ENCODE measurements at regions not wholly inside any gene's neighbourhood (a gene's known extent, or its start where the extent isn't known, plus 50 kb on each side); places are given as distances from the start of the nearest gene placed in this dataset.

DNA sequence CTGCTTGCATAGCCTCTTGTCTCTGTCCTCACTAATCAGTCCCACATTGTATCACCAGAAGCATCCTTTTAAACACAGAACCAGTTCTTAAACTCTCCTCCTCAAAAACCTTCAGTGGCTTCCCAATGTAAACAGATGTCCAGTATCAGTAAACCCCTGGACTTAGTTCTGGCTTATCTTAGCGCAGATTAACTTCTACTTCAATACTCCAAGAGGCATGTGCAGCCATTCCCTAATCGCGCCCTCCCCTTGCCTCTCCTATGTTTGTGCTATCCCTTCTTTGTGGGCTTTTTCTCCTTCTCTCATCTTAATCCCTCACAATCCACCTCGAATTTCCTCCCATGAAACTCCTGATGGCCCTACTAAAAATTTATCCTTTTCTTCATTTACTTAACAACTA, 193.8 kb downstream of the FBXO8 start:
- Histone ChIP-seq H3K4me2 (ENCODE audit: insufficient read depth in 1 of 2, low read depth in 2 of 2, low read length in 2 of 2) (no peak overlapping the region), H3K4ac (replicated peaks; ENCODE audit: insufficient read length, low read depth, low read length) (no peak overlapping the region), H2BK20ac (ENCODE audit: low read length) (no peak overlapping the region), H3K9ac (replicated peaks in 1 of 4; ENCODE audit: extremely low read depth in 1 of 4, low read depth in 3 of 4, low read length in 3 of 4) (no peak overlapping the region), H2BK12ac (ENCODE audit: low read depth, low read length) (no peak overlapping the region), H4K20me1 (replicated peaks in 1 of 2; ENCODE audit: control insufficient read depth in 1 of 2, insufficient read depth in 2 of 2, low read length in 2 of 2) (no peaks in the 10 kb centered on the region), H3K56ac (replicated peaks; ENCODE audit: insufficient read length, low read depth, low read length) (no peak overlapping the region), H3K23me2 (ENCODE audit: low read depth, low read length) (no peaks in the 10 kb centered on the region), H3K18ac (ENCODE audit: extremely low read depth, low read length) (no peak overlapping the region), H2BK5ac (ENCODE audit: low read depth, low read length) (no peak overlapping the region), H3K79me2 (ENCODE audit: control insufficient read depth in 1 of 2, insufficient read depth in 2 of 2, low read length in 2 of 2) (no peaks in the 10 kb centered on the region), H2BK15ac (ENCODE audit: low read length) (no peak overlapping the region), H3K9me3 (ENCODE audit: insufficient read depth in 2 of 2, low read depth in 1 of 2, low read length in 1 of 2) (no peaks in the 10 kb centered on the region), H4K91ac (replicated peaks; ENCODE audit: insufficient read length, low read length) (no peak overlapping the region), H3K79me1 (ENCODE audit: low read depth, low read length) (no peaks in the 10 kb centered on the region), H4K8ac (ENCODE audit: extremely low read depth, insufficient read depth, low read length) (no peak overlapping the region), H3K27ac (ENCODE audit: low read depth, low read length) (no peak overlapping the region), H3K23ac (ENCODE audit: insufficient read length) (no peak overlapping the region), H3K36me3 (ENCODE audit: control insufficient read depth in 2 of 4, insufficient read depth in 4 of 4, low read length in 3 of 4) (no peaks in the 10 kb centered on the region), H2BK120ac (replicated peaks; ENCODE audit: low read depth, low read length) (no peak overlapping the region), H3K4me3 (ENCODE audit: extremely low read depth in 1 of 4, insufficient read depth in 2 of 4, low read depth in 3 of 4, low read length in 4 of 4) (no peak overlapping the region), H3K27me3 (replicated peaks in 1 of 4; ENCODE audit: control insufficient read depth in 3 of 4, extremely low read depth in 1 of 4, insufficient read depth in 3 of 4, low read length in 3 of 4) (no peaks in the 10 kb centered on the region), H3K14ac (ENCODE audit: insufficient read length) (no peak overlapping the region), H2AFZ (ENCODE audit: low read length) (no peak overlapping the region), H3K4me1 (replicated peaks in 1 of 4; ENCODE audit: control insufficient read depth in 3 of 4, insufficient read depth in 4 of 4, low read length in 3 of 4) (no peaks in the 10 kb centered on the region), H4K5ac (ENCODE audit: insufficient read length, low read depth, low read length) (no peak overlapping the region), H2AK5ac (ENCODE audit: low read depth, low read length) (no peak overlapping the region)
- FAIRE-seq, result no peak
- WGBS, 2 experiments (ENCODE audit: extremely low coverage in 1 of 2, insufficient coverage in 1 of 2, insufficient read length in 1 of 2, insufficient replicate concordance in 2 of 2, low coverage in 1 of 2, low lambda C conversion rate in 2 of 2, missing lambda C conversion rate in 1 of 2), result 91 to 100% methylated on average over 1 to 4 of the region's 4 CpGs
- no peak for DNase-seq (ENCODE audit: low read depth in 1 of 2, low spot score in 2 of 2)
- ChIA-PET POLR2A (ENCODE audit: partially characterized antibody) (no interaction called here), CTCF (ENCODE audit: partially characterized antibody) (interaction anchor here (1.0 kb wide), 1 partner anchor 20 kb away, joined by 4 read pairs; no protein-coding TSS in a partner anchor)
- no peak for TF ChIP-seq CBX8 (IDR thresholded peaks at IDR 0.05; ENCODE audit: borderline replicate concordance, low read depth, low read length)
- TF ChIP-seq POLR2AphosphoS5 (IDR thresholded peaks at IDR 0.05; ENCODE audit: low read depth, low read length), result no peak
